ENCODE measurements at regions not wholly inside any gene's neighbourhood (a gene's known extent, or its start where the extent isn't known, plus 50 kb on each side); places are given as distances from the start of the nearest gene placed in this dataset.

DNA sequence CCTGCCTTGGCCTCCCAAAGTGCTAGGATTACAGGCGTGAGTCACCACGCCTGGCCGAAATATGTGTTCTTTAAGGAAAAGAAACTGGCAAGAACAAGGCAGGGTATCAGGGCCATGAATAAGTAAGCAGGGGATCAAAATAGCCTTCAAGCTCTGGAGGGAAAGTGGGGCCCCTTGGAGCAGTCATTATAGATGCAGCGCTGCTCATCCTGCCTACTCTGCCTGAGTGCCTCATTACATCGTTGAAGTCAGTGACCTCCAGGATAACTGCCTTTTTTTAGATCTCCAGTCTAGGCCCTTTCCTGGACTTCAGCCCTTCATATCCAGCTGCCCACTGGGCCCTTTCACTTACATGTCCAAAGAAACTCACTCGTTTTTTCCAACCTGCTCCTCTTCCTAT is 69.8 kb upstream of the PPM1B start:
- TF ChIP-seq ZBTB33 (IDR thresholded peaks at IDR 0.05) = no peak
- TF ChIP-seq, protein P1, sequence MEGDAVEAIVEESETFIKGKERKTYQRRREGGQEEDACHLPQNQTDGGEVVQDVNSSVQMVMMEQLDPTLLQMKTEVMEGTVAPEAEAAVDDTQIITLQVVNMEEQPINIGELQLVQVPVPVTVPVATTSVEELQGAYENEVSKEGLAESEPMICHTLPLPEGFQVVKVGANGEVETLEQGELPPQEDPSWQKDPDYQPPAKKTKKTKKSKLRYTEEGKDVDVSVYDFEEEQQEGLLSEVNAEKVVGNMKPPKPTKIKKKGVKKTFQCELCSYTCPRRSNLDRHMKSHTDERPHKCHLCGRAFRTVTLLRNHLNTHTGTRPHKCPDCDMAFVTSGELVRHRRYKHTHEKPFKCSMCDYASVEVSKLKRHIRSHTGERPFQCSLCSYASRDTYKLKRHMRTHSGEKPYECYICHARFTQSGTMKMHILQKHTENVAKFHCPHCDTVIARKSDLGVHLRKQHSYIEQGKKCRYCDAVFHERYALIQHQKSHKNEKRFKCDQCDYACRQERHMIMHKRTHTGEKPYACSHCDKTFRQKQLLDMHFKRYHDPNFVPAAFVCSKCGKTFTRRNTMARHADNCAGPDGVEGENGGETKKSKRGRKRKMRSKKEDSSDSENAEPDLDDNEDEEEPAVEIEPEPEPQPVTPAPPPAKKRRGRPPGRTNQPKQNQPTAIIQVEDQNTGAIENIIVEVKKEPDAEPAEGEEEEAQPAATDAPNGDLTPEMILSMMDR (IDR thresholded peaks at IDR 0.05 in 2 of 3, conservative IDR thresholded peaks at IDR 0.05 in 1 of 3; ENCODE audit: control insufficient read depth in 2 of 3, extremely low read depth in 1 of 3, insufficient read depth in 1 of 3, low read depth in 3 of 3, low read length in 3 of 3) = no peak
- no peak for TF ChIP-seq CHD2 (IDR thresholded peaks at IDR 0.05; ENCODE audit: borderline replicate concordance, low read depth, low read length)
- TF ChIP-seq, protein P2, sequence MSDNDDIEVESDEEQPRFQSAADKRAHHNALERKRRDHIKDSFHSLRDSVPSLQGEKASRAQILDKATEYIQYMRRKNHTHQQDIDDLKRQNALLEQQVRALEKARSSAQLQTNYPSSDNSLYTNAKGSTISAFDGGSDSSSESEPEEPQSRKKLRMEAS (IDR thresholded peaks at IDR 0.05; ENCODE audit: low read depth, low read length) = no peak
